SK-N-SH (cell line): ENCODE measurements at regions not wholly inside any gene's neighbourhood (a gene's known extent, or its start where the extent isn't known, plus 50 kb on each side); places are given as distances from the start of the nearest gene placed in this dataset.

Source experiments
- CTCF ChIA-PET: fragments of 300-600, 350-600 bp; formaldehyde crosslinking; extraction: SDS; loops from one replicate; lab custom pipeline; 2021; lab: Yijun Ruan, JAX
- POLR2A ChIA-PET: fragments of 350-600 bp; sonication (Branson Sonifier 250); formaldehyde crosslinking; extraction: SDS; loops from one replicate; lab custom pipeline; 2020; ENCODE audit warnings: antibody characterized with exemption, inconsistent platforms; lab: Yijun Ruan, JAX
- DNase-seq: peaks from one replicate; pipeline ENCODE4 v3.0.0; 2012
- H2AFZ ChIP-seq: fragments of 200-600 bp; sonication (generic); 2 replicates; pipeline ENCODE4 v1.8.1; 2016; ENCODE audit warnings: antibody characterized with exemption, mild to moderate bottlenecking, low read depth
- H3F3A ChIP-seq: fragments of 200-600 bp; sonication (generic); replicated peaks from 2 replicates; pipeline ENCODE3; 2016; ENCODE audit warnings: antibody characterized with exemption, mild to moderate bottlenecking; ENCODE audit not compliant: insufficient read depth
- H3K27ac ChIP-seq, 2 experiments: fragments of 200-500 bp in 1 of 2; fragments of 200-600 bp in 1 of 2; sonication (Bioruptor generic) in 1 of 2; sonication (generic), shearing (Covaris generic) in 1 of 2; 2 replicates each; pipeline versions ENCODE4 v1.5.1 to v1.6.1; 2014 to 2016; ENCODE audit warnings: low read depth in 2 of 2, inconsistent platforms in 1 of 2, low read length in 1 of 2, mild to moderate bottlenecking in 1 of 2, mixed read lengths in 1 of 2
- H3K27me3 ChIP-seq: fragments of 200-600 bp; sonication (generic), shearing (Covaris generic); 2 replicates; pipeline ENCODE4 v1.6.1; 2016; ENCODE audit warnings: mixed run types; ENCODE audit not compliant: insufficient read depth
- H3K36me3 ChIP-seq, 2 experiments: fragments of 200-500 bp in 1 of 2; fragments of 200-600 bp in 1 of 2; sonication (Bioruptor generic) in 1 of 2; sonication (generic) in 1 of 2; replicated peaks in 1 of 2; 2 replicates each; pipeline versions ENCODE3 to v1.5.1; 2014 to 2016; ENCODE audit warnings: low read length in 1 of 2, mild to moderate bottlenecking in 1 of 2; ENCODE audit not compliant: insufficient read depth in 2 of 2, control insufficient read depth in 1 of 2
- H3K4me1 ChIP-seq, 2 experiments: fragments of 200-500 bp in 1 of 2; fragments of 200-600 bp in 1 of 2; sonication (Bioruptor generic) in 1 of 2; sonication (generic), shearing (Covaris generic) in 1 of 2; 2 replicates each; pipeline versions ENCODE4 v1.5.1 to v1.6.1; 2014 to 2016; ENCODE audit warnings: low read depth in 1 of 2, low read length in 1 of 2, mixed run types in 1 of 2; ENCODE audit not compliant: insufficient read depth in 2 of 2, control insufficient read depth in 1 of 2
- H3K4me2 ChIP-seq: fragments of 200-600 bp; sonication (generic), shearing (Covaris generic); 2 replicates; pipeline ENCODE4 v1.6.1; 2017; ENCODE audit warnings: mixed run types
- H3K4me3 ChIP-seq, 2 experiments: fragments of 200-500 bp in 1 of 2; fragments of 200-600 bp in 1 of 2; sonication (Bioruptor generic) in 1 of 2; sonication (generic), shearing (Covaris generic) in 1 of 2; 2 replicates each; pipeline versions ENCODE4 v1.5.1 to v1.8.1; 2014 to 2016; ENCODE audit warnings: low read depth in 2 of 2, inconsistent platforms in 1 of 2, low read length in 1 of 2, mild to moderate bottlenecking in 1 of 2, mixed read lengths in 1 of 2, moderate library complexity in 1 of 2
- H3K79me2 ChIP-seq: fragments of 200-600 bp; sonication (generic); 2 replicates; pipeline ENCODE4 v1.8.1; 2017; ENCODE audit warnings: mild to moderate bottlenecking; ENCODE audit not compliant: insufficient read depth
- H3K9ac ChIP-seq: fragments of 200-600 bp; sonication (generic); 2 replicates; pipeline ENCODE4 v1.6.1; 2017; ENCODE audit warnings: mixed run types
- H3K9me2 ChIP-seq: fragments of 200-600 bp; sonication (generic); 2 replicates; pipeline ENCODE4 v1.6.1; 2017; ENCODE audit warnings: mixed run types
- H3K9me3 ChIP-seq: fragments of 200-600 bp; sonication (generic); 2 replicates; pipeline ENCODE4 v1.6.1; 2017; ENCODE audit warnings: mixed run types, mild to moderate bottlenecking, moderate library complexity
- H4K20me1 ChIP-seq: fragments of 200-600 bp; sonication (generic); 2 replicates; pipeline ENCODE4 v1.6.1; 2017; ENCODE audit warnings: mild to moderate bottlenecking, mixed run types; ENCODE audit not compliant: insufficient read depth
- CHD2 ChIP-seq: fragments of 150-350 bp; IDR thresholded peaks from 2 replicates; pipeline ENCODE4 v1.6.1; 2018; ENCODE audit warnings: low read length; ENCODE audit not compliant: partially characterized antibody
- ELF1 ChIP-seq: IDR thresholded peaks from 2 replicates; pipeline ENCODE4 v1.4.0; 2012
- FOXM1 ChIP-seq: IDR thresholded peaks from 2 replicates; pipeline ENCODE4 v1.4.0; 2012; ENCODE audit warnings: low read depth, mild to moderate bottlenecking
- RXRA ChIP-seq: IDR thresholded peaks from 2 replicates; pipeline ENCODE4 v1.4.0; 2012; ENCODE audit warnings: low read depth, mild to moderate bottlenecking, borderline replicate concordance
- YY1 ChIP-seq: IDR thresholded peaks from 2 replicates; pipeline ENCODE4 v1.4.0; 2012; ENCODE audit warnings: low read depth, mild to moderate bottlenecking
- WGBS: methylation state at CpG from one replicate; pipeline ENCODE4 v1.1.6; 2017; ENCODE audit warnings: low lambda C conversion rate; 5-methylcytosine and 5-hydroxymethylcytosine counted together
- TF ChIP-seq, protein P1 (sequence below): IDR thresholded peaks from 2 replicates; pipeline ENCODE4 v1.6.1; 2012; ENCODE audit warnings: mild to moderate bottlenecking, low read depth, low read length, moderate library complexity
- TF ChIP-seq, protein P2 (sequence below): IDR thresholded peaks from 2 replicates; pipeline ENCODE4 v1.4.0; 2012; ENCODE audit warnings: low read depth, borderline replicate concordance

DNA sequence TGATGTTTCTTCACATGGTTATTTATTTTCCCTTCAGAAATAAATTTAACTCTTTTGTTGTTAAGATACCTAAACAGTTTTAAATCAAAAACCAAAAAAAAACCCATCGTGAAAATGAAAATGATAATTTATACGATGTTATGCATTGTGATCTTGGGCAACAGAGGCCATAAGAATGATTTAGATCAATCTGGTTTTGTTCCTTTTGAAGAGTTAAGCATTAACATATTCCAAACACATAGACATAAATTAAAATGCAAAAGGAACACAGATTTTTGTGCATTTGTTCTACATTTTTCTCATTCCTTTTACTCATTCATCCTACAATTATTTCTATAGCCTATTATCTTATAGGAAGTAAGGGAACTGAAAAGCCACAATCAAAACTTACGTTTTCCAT, 226.1 kb upstream of the SEMA3D start:
- Histone ChIP-seq H3K4me2 (no peak overlapping the region), H3K27ac (no peak overlapping the region), H3K4me3 (no peak overlapping the region), H3K36me3 (no peaks in the 10 kb centered on the region), H3K9me3 (no peaks in the 10 kb centered on the region), H3F3A (no peaks in the 10 kb centered on the region), H3K27me3 (no peaks in the 10 kb centered on the region), H2AFZ (no peak overlapping the region; the same call in 1 of the 2 replicates), H4K20me1 (no peaks in the 10 kb centered on the region), H3K79me2 (no peaks in the 10 kb centered on the region), H3K9me2 (no peaks in the 10 kb centered on the region), H3K9ac (no peak overlapping the region), H3K4me1 (no peaks in the 10 kb centered on the region)
- ChIA-PET CTCF (no interaction called here), POLR2A (no interaction called here)
- no peak for DNase-seq
- 80% methylated on average over 3 of the region's 3 CpGs for WGBS
- TF ChIP-seq, protein P1, sequence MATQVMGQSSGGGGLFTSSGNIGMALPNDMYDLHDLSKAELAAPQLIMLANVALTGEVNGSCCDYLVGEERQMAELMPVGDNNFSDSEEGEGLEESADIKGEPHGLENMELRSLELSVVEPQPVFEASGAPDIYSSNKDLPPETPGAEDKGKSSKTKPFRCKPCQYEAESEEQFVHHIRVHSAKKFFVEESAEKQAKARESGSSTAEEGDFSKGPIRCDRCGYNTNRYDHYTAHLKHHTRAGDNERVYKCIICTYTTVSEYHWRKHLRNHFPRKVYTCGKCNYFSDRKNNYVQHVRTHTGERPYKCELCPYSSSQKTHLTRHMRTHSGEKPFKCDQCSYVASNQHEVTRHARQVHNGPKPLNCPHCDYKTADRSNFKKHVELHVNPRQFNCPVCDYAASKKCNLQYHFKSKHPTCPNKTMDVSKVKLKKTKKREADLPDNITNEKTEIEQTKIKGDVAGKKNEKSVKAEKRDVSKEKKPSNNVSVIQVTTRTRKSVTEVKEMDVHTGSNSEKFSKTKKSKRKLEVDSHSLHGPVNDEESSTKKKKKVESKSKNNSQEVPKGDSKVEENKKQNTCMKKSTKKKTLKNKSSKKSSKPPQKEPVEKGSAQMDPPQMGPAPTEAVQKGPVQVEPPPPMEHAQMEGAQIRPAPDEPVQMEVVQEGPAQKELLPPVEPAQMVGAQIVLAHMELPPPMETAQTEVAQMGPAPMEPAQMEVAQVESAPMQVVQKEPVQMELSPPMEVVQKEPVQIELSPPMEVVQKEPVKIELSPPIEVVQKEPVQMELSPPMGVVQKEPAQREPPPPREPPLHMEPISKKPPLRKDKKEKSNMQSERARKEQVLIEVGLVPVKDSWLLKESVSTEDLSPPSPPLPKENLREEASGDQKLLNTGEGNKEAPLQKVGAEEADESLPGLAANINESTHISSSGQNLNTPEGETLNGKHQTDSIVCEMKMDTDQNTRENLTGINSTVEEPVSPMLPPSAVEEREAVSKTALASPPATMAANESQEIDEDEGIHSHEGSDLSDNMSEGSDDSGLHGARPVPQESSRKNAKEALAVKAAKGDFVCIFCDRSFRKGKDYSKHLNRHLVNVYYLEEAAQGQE: no peak
- no peak for TF ChIP-seq FOXM1

DNA sequence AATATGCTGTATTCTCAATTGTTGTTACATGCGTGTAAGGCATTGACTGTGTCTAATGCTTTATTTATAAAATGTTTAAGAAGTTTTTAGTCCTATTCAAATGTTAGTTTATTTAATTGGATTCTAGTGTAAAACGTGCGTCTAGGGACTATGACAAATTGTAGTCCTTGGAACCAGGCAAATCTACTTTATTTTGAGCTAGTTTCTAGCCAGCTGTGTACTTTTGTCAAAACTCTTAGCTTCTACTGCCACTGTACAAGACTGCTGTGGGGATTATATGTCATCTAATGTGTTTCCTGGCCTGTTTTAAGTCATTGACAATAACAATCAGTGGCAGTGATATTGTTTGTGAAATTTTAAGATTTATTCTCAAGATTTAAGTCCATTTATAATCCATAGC, 220.5 kb upstream of the SEMA3D start:
- no peaks in the 10 kb centered on the region for H3K79me2 ChIP-seq
- ChIA-PET CTCF (no interaction called here), POLR2A (no interaction called here)
- no peak overlapping the region for H3K4me2 ChIP-seq
- H3K4me1 ChIP-seq: no peaks in the 10 kb centered on the region
- H3K4me3 ChIP-seq: no peak overlapping the region
- H3F3A ChIP-seq: no peaks in the 10 kb centered on the region
- 0 out of 2 replicates have a peak, but pooled peaks cover 3% of the 10 kb centered on the region for H3K9me3 ChIP-seq
- no peaks in the 10 kb centered on the region for H4K20me1 ChIP-seq
- no peaks in the 10 kb centered on the region for H3K27me3 ChIP-seq
- H3K27ac ChIP-seq: no peak overlapping the region
- H2AFZ ChIP-seq: peak overlapping the region; percentile 16; the same call in 1 of the 2 replicates
- H3K36me3 ChIP-seq: no peaks in the 10 kb centered on the region
- no peak for DNase-seq
- WGBS: 84% methylated on average over 3 of the region's 3 CpGs
- TF ChIP-seq RXRA (no peak), YY1 (no peak), CHD2 (no peak), ELF1 (no peak), FOXM1 (no peak)
- TF ChIP-seq, protein P2, sequence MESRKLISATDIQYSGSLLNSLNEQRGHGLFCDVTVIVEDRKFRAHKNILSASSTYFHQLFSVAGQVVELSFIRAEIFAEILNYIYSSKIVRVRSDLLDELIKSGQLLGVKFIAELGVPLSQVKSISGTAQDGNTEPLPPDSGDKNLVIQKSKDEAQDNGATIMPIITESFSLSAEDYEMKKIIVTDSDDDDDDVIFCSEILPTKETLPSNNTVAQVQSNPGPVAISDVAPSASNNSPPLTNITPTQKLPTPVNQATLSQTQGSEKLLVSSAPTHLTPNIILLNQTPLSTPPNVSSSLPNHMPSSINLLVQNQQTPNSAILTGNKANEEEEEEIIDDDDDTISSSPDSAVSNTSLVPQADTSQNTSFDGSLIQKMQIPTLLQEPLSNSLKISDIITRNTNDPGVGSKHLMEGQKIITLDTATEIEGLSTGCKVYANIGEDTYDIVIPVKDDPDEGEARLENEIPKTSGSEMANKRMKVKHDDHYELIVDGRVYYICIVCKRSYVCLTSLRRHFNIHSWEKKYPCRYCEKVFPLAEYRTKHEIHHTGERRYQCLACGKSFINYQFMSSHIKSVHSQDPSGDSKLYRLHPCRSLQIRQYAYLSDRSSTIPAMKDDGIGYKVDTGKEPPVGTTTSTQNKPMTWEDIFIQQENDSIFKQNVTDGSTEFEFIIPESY: no peak
- H3K9me2 ChIP-seq: no peaks in the 10 kb centered on the region; the same call in 1 of the 2 replicates
- H3K9ac ChIP-seq: no peak overlapping the region
